HG02970 (cell line): ENCODE measurements at regions not wholly inside any gene's neighbourhood (a gene's known extent, or its start where the extent isn't known, plus 50 kb on each side); places are given as distances from the start of the nearest gene placed in this dataset.

Source experiments
- ATAC-seq: cut with Tn5 transposase; IDR thresholded peaks from one replicate; pipeline ENCODE4 v1.9.1; 2021; ENCODE audit warnings: mild to moderate bottlenecking, moderate library complexity, moderate number of reproducible peaks; ENCODE audit not compliant: unreplicated experiment, low FRiP score

GRCh38 chr1:63112155-63112900 lies 210.0 kb upstream of the FOXD3 start:
- ATAC-seq, result no peak

GRCh38 chr1:63115527-63115926 lies 206.8 kb upstream of the FOXD3 start:
- no peak for ATAC-seq

GRCh38 chr1:63116016-63116415 lies 206.4 kb upstream of the FOXD3 start:
- no peak for ATAC-seq

GRCh38 chr1:63119575-63120155 lies 202.7 kb upstream of the FOXD3 start:
- ATAC-seq, result no peak

- no peak for ATAC-seq
Observed at GRCh38 chr1:63122079-63122478, 200.3 kb upstream of the FOXD3 start.

GRCh38 chr1:63124666-63125191 lies 197.6 kb upstream of the FOXD3 start:
- peak; percentile 70 for ATAC-seq

GRCh38 chr1:63126104-63126503 lies 196.3 kb upstream of the FOXD3 start:
- ATAC-seq, result no peak

GRCh38 chr1:63127376-63127775 lies 195.0 kb upstream of the FOXD3 start:
- no peak for ATAC-seq

GRCh38 chr1:63128556-63128955 lies 193.8 kb upstream of the FOXD3 start:
- no peak for ATAC-seq

- ATAC-seq, result no peak
Observed at GRCh38 chr1:63129184-63129583, 193.2 kb upstream of the FOXD3 start.

GRCh38 chr1:63129855-63130254 lies 192.5 kb upstream of the FOXD3 start:
- ATAC-seq, result no peak

GRCh38 chr1:63134501-63135173 lies 187.7 kb upstream of the FOXD3 start:
- no peak for ATAC-seq

- no peak for ATAC-seq
Observed at GRCh38 chr1:63135174-63135512, 187.2 kb upstream of the FOXD3 start.

GRCh38 chr1:63135801-63136200 lies 186.6 kb upstream of the FOXD3 start:
- no peak for ATAC-seq

- no peak for ATAC-seq
Observed at GRCh38 chr1:63142001-63142400, 180.4 kb upstream of the FOXD3 start.

GRCh38 chr1:63143482-63143881 lies 178.9 kb upstream of the FOXD3 start:
- ATAC-seq, result no peak

- ATAC-seq, result no peak
Observed at GRCh38 chr1:63147783-63148182, 174.6 kb upstream of the FOXD3 start.

- ATAC-seq, result peak; percentile 66
Observed at GRCh38 chr1:63148825-63149645, 173.3 kb upstream of the FOXD3 start.

GRCh38 chr1:63152572-63152971 lies 169.8 kb upstream of the FOXD3 start:
- no peak for ATAC-seq

- ATAC-seq, result no peak
Observed at GRCh38 chr1:63155437-63155836, 166.9 kb upstream of the FOXD3 start.

- ATAC-seq, result no peak
Observed at GRCh38 chr1:63157085-63157484, 165.3 kb upstream of the FOXD3 start.
